MCF 10A (cell line): ENCODE measurements at regions not wholly inside any gene's neighbourhood (a gene's known extent, or its start where the extent isn't known, plus 50 kb on each side); places are given as distances from the start of the nearest gene placed in this dataset.

ENCODE experiments used
- BruUV-seq: library from RNA; stranded (reverse); fragments of 400-500 nt; replicated peaks from 2 replicates; lab custom pipeline; 2021; lab: Mats Ljungman, UMichigan
- CTCF ChIA-PET: fragments of 300-600 bp; sonication (Branson Sonifier 250); formaldehyde crosslinking; extraction: SDS; loops from one replicate; lab custom pipeline; 2021; ENCODE audit warnings: antibody characterized with exemption, inconsistent platforms; lab: Yijun Ruan, JAX
- POLR2A ChIA-PET: fragments of 300-600, 350-650 bp; sonication (Branson Sonifier 250); formaldehyde crosslinking; extraction: SDS; loops from one replicate; lab custom pipeline; 2020; ENCODE audit warnings: antibody characterized with exemption, inconsistent platforms; lab: Yijun Ruan, JAX
- DNase-seq: peaks from one replicate; pipeline ENCODE4 v3.0.0-alpha.2; 2018; ENCODE audit not compliant: unreplicated experiment
- H3K27ac Mint-ChIP-seq: one replicate; pipeline ENCODE4 v1.8.0; 2022; ENCODE audit warnings: mild to moderate bottlenecking, low read depth, mixed read lengths; ENCODE audit not compliant: unreplicated experiment
- H3K27me3 Mint-ChIP-seq: one replicate; pipeline ENCODE4 v1.8.0; 2022; ENCODE audit warnings: mixed read lengths; ENCODE audit not compliant: insufficient read depth, unreplicated experiment
- H3K36me3 Mint-ChIP-seq: one replicate; pipeline ENCODE4 v1.8.0; 2022; ENCODE audit warnings: mild to moderate bottlenecking, moderate library complexity, mixed read lengths; ENCODE audit not compliant: insufficient read depth, unreplicated experiment
- H3K4me1 Mint-ChIP-seq: one replicate; pipeline ENCODE4 v1.8.0; 2022; ENCODE audit warnings: mixed read lengths; ENCODE audit not compliant: insufficient read depth, unreplicated experiment
- H3K4me3 Mint-ChIP-seq: one replicate; pipeline ENCODE4 v1.8.0; 2022; ENCODE audit warnings: mild to moderate bottlenecking, moderate library complexity, mixed read lengths; ENCODE audit not compliant: unreplicated experiment
- H3K9me3 Mint-ChIP-seq: one replicate; pipeline ENCODE4 v1.8.0; 2022; ENCODE audit warnings: mixed read lengths; ENCODE audit not compliant: unreplicated experiment
- intact Hi-C: fragments of 100-400 bp; cut with micrococcal nuclease; formaldehyde crosslinking; loops from 2 replicates; pipeline ENCODE4 v1.14.1; 2022
- TF ChIP-seq, protein P1 (sequence below): fragments of 200-600 bp; IDR thresholded peaks from one replicate; pipeline ENCODE4 v1.8.0; 2022; ENCODE audit warnings: antibody characterized with exemption, mild to moderate bottlenecking; ENCODE audit not compliant: unreplicated experiment

DNA sequence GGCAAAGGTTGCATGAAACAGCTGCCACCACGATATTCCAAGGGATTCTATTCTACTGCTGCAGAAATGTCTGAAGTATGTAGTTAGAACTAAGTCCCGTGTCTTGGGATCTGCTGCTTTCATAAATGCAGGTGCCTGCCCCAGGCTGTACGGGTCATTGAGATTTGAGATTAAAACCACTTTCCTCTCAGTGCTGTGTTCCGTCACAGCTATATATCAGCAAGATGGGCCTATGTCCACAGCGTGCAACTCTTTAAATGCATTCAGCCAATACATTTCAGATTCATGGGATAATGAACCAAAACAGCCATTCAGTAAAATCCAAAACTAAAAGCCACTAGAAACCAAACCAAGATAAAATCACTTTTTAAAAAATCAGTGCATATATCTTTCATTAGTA lies 107.3 kb upstream of the LUZP2 start:
- no TSS peak for BruUV-seq
- CTCF ChIA-PET, result no interaction called here
- no peak for DNase-seq

DNA sequence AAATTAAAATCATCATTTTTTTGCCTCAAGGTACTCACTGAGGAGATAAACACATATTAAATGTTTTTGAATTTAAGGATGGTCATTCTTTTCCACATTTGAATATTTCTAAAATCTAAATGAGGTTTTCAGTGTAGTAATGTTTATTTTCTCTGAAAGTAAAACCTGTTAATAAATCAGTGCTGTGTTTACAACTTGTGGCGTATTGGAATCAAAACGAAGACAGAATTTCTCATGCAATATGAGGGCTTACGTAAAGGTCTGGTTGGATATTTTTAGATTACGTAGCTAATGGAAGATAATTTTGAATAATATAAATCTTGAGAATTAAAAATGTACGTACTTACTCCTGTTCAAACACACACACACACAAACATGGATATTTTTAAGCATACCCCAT lies 106.8 kb upstream of the LUZP2 start:
- BruUV-seq, result no TSS peak

More for the DNA sequence above, 107.3 kb upstream of the LUZP2 start:
- POLR2A ChIA-PET, result no interaction called here
- intact Hi-C loops, result loop anchor here (5.0 kb wide), 1 partner anchor 1467 kb away; no protein-coding TSS in a partner anchor
- Mint-ChIP-seq H3K4me3 (no peak overlapping the region), H3K27ac (no peak overlapping the region), H3K4me1 (no peaks in the 10 kb centered on the region), H3K36me3 (no peaks in the 10 kb centered on the region), H3K9me3 (no peaks in the 10 kb centered on the region), H3K27me3 (no peaks in the 10 kb centered on the region)
- TF ChIP-seq, protein P1, sequence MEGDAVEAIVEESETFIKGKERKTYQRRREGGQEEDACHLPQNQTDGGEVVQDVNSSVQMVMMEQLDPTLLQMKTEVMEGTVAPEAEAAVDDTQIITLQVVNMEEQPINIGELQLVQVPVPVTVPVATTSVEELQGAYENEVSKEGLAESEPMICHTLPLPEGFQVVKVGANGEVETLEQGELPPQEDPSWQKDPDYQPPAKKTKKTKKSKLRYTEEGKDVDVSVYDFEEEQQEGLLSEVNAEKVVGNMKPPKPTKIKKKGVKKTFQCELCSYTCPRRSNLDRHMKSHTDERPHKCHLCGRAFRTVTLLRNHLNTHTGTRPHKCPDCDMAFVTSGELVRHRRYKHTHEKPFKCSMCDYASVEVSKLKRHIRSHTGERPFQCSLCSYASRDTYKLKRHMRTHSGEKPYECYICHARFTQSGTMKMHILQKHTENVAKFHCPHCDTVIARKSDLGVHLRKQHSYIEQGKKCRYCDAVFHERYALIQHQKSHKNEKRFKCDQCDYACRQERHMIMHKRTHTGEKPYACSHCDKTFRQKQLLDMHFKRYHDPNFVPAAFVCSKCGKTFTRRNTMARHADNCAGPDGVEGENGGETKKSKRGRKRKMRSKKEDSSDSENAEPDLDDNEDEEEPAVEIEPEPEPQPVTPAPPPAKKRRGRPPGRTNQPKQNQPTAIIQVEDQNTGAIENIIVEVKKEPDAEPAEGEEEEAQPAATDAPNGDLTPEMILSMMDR, result no peak

DNA sequence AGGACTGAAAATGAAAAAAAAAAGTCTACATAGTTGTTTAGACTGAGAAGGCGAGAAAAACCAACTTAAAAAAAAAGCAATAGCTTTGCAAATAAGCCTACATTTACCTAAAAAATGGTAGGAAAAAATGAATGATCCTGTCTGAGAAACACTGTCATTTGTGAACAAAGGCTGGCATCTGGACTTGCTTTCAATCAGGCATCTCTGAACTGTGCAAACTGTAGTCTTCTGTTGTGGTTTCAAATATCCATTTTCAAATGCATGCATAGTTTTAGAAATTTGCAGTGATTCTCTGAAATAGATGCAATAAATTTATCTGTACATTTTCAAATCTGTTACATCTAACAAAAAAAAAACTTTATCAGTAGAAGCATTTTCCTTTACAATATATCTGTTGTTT lies 106.1 kb upstream of the LUZP2 start:
- ChIA-PET CTCF (interaction anchor here (0.6 kb wide), 1 partner anchor 1139 kb away, joined by 3 read pairs; no protein-coding TSS in a partner anchor), POLR2A (interaction anchor here (0.7 kb wide), 1 partner anchor 9 kb away, joined by 6 read pairs; no protein-coding TSS in a partner anchor)
- BruUV-seq, result no TSS peak

More for the DNA sequence above, 106.8 kb upstream of the LUZP2 start:
- Mint-ChIP-seq H3K4me1 (no peaks in the 10 kb centered on the region), H3K36me3 (no peaks in the 10 kb centered on the region), H3K27ac (no peak overlapping the region), H3K27me3 (no peaks in the 10 kb centered on the region), H3K4me3 (no peak overlapping the region), H3K9me3 (no peaks in the 10 kb centered on the region)
- TF ChIP-seq, protein P1, result no peak
- ChIA-PET CTCF (interaction anchor here (0.6 kb wide), 1 partner anchor 1138 kb away, joined by 3 read pairs; no protein-coding TSS in a partner anchor), POLR2A (no interaction called here)
- no peak for DNase-seq
- intact Hi-C loops, result no loop called here

GRCh38 chr11:24391167-24391566 lies 105.7 kb upstream of the LUZP2 start:
- Mint-ChIP-seq H3K27me3 (no peaks in the 10 kb centered on the region), H3K4me3 (no peak overlapping the region), H3K36me3 (no peaks in the 10 kb centered on the region), H3K27ac (no peak overlapping the region), H3K9me3 (no peaks in the 10 kb centered on the region), H3K4me1 (no peaks in the 10 kb centered on the region)
- BruUV-seq, result no TSS peak
- ChIA-PET CTCF (interaction anchor here (0.6 kb wide), 2 partner anchors 537 to 574 kb away, joined by 3 read pairs; no protein-coding TSS in a partner anchor), POLR2A (interaction anchor here (0.7 kb wide), 1 partner anchor 9 kb away, joined by 6 read pairs; no protein-coding TSS in a partner anchor)
- DNase-seq, result peak; percentile 59
- TF ChIP-seq, protein P1, result no peak
- intact Hi-C loops, result no loop called here

More for the DNA sequence above, 106.1 kb upstream of the LUZP2 start:
- no peak for DNase-seq
- intact Hi-C loops, result no loop called here
- H3K27me3 Mint-ChIP-seq, result no peaks in the 10 kb centered on the region
- H3K4me1 Mint-ChIP-seq, result no peaks in the 10 kb centered on the region
- no peaks in the 10 kb centered on the region for H3K9me3 Mint-ChIP-seq
- TF ChIP-seq, protein P1, result no peak
- no peak overlapping the region for H3K27ac Mint-ChIP-seq
- H3K4me3 Mint-ChIP-seq, result no peak overlapping the region
- H3K36me3 Mint-ChIP-seq, result no peaks in the 10 kb centered on the region
